Ovary (tissue), 7 donors: ENCODE measurements at regions not wholly inside any gene's neighbourhood (a gene's known extent, or its start where the extent isn't known, plus 50 kb on each side); places are given as distances from the start of the nearest gene placed in this dataset.

ENCODE experiments used
- DNase-seq, 5 donors: peaks; one replicate each; pipeline ENCODE4 v3.0.0-alpha.2; 2019 to 2020
- H3K27ac ChIP-seq, 2 donors: fragments of 200-600 bp; one replicate each; pipeline versions ENCODE4 v1.5.1 to v1.8.0; 2019 to 2022
- H3K27me3 ChIP-seq: fragments of 200-600 bp; one replicate; pipeline ENCODE4 v1.8.0; 2022
- H3K36me3 ChIP-seq: fragments of 200-600 bp; sonication (generic); one replicate; pipeline ENCODE4 v1.5.1; 2019
- H3K4me1 ChIP-seq: one replicate; pipeline ENCODE4 v1.8.1; 2013; ENCODE audit warnings: mild to moderate bottlenecking, moderate library complexity; ENCODE audit not compliant: insufficient read depth
- H3K4me3 ChIP-seq: fragments of 200-600 bp; sonication (generic); one replicate; pipeline ENCODE4 v1.5.1; 2017
- H3K9me3 ChIP-seq, 2 donors: fragments of 200-600 bp in 1 of 2; sonication (generic) in 1 of 2; one replicate each; pipeline versions ENCODE4 v1.5.1 to v1.8.1; 2013 to 2019; ENCODE audit warnings: mild to moderate bottlenecking in 1 of 2, moderate library complexity in 1 of 2
- EP300 ChIP-seq: sonication (generic); formaldehyde crosslinking; IDR thresholded peaks from one replicate; pipeline ENCODE4 v1.6.1; 2017; ENCODE audit warnings: antibody characterized with exemption
- POLR2A ChIP-seq: fragments of 450-650 bp; IDR thresholded peaks from one replicate; pipeline ENCODE4 v1.6.1; 2017; ENCODE audit warnings: antibody characterized with exemption, mild to moderate bottlenecking, moderate library complexity
- WGBS, 3 donors: extraction: QIAGEN DNeasy Blood & Tissue Kit in 1 of 3; methylation state at CpG; one replicate each; pipeline versions ENCODE4 v1.1.5 to v1.1.7; 2013 to 2017; 5-methylcytosine and 5-hydroxymethylcytosine counted together
- intact Hi-C, 4 donors: fragments of 100-400 bp; cut with DNase I; formaldehyde crosslinking; loops; one replicate each; pipeline versions ENCODE4 v1.11.0 to v1.15.1; 2022 to 2023
- TF ChIP-seq, protein P1 (sequence below), 3 donors: fragments of 450-650 bp in 2 of 3; fragments of 200-600 bp in 1 of 3; IDR thresholded peaks; one replicate each; pipeline versions ENCODE4 v1.5.1 to v1.8.0; 2016 to 2022; ENCODE audit warnings: antibody characterized with exemption in 3 of 3, mild to moderate bottlenecking in 1 of 3
- donor health status: DM: no; HTN: no; CAD: no; lungs with moderate emphysema.
- donor health status: DM: no; HTN: no; CAD: no.
- donor health status: Bipolar disorder and iron deficiency.
- donor health status: DM: no; HTN: no; CAD: no.
- donor health status: DM: yes; HTN: yes; CAD: no.

DNA sequence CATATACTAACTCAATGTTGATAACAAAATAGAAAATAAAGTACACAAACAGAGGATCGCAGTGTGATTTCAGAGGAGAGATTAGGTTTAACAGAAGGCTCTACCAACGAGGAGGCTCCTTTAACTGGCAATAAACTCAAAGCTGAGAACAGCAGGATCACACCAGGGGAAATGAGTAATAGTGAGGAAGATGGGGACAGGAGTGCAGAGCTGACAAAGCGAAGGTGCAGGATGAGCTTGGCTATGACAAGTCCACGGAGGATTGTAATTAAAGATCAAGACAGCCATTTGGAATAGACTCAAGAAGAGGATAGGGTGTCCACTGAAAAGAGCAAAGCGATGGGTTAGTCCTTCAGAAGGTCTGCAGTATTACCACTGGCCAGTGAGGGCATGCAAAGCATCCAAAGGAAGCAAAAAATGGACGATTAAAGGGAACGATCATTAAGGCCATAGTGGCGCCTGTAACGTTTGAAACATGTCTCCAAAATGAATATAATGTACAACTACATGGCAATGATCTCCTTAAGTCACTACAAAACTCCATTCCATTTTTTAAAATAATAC, 85.3 kb downstream of the GRIN2B start:
- H3K36me3 ChIP-seq: no peaks in the 10 kb centered on the region
- no peak overlapping the region for H3K27ac ChIP-seq
- H3K27me3 ChIP-seq: no peaks in the 10 kb centered on the region
- H3K4me3 ChIP-seq: no peak overlapping the region
- intact Hi-C loops: no loop called here
- TF ChIP-seq EP300: no peak
- no peak for TF ChIP-seq POLR2A
- TF ChIP-seq, protein P1, sequence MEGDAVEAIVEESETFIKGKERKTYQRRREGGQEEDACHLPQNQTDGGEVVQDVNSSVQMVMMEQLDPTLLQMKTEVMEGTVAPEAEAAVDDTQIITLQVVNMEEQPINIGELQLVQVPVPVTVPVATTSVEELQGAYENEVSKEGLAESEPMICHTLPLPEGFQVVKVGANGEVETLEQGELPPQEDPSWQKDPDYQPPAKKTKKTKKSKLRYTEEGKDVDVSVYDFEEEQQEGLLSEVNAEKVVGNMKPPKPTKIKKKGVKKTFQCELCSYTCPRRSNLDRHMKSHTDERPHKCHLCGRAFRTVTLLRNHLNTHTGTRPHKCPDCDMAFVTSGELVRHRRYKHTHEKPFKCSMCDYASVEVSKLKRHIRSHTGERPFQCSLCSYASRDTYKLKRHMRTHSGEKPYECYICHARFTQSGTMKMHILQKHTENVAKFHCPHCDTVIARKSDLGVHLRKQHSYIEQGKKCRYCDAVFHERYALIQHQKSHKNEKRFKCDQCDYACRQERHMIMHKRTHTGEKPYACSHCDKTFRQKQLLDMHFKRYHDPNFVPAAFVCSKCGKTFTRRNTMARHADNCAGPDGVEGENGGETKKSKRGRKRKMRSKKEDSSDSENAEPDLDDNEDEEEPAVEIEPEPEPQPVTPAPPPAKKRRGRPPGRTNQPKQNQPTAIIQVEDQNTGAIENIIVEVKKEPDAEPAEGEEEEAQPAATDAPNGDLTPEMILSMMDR (IDR thresholded peaks at IDR 0.05): no peak
- 71 to 76% (median 75%) methylated on average over 9 of the region's 9 CpGs for WGBS, 3 donors
- no peak for DNase-seq
- H3K4me1 ChIP-seq: no peaks in the 10 kb centered on the region
- H3K9me3 ChIP-seq: no peaks in the 10 kb centered on the region

DNA sequence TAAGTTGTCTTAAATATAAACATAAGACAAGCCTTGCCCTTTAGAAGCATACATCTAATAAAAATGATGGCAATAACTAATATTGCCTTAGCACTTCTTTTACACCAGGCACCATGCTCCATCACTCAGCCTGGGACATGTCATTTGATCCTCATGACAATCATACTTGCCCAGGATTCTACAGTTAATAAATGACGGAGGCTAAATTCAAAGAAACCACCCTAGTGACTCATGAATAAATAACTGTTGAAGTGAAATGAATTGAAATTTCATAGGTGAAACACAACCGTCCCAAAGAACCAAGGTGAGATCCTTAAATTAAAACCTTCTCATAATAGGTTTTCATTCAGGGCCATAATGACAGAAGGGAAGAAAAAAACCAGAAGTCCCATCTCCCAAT, 89.5 kb downstream of the GRIN2B start:
- WGBS, 3 donors: 93 to 97% (median 94%) methylated on average over 2 of the region's 2 CpGs

DNA sequence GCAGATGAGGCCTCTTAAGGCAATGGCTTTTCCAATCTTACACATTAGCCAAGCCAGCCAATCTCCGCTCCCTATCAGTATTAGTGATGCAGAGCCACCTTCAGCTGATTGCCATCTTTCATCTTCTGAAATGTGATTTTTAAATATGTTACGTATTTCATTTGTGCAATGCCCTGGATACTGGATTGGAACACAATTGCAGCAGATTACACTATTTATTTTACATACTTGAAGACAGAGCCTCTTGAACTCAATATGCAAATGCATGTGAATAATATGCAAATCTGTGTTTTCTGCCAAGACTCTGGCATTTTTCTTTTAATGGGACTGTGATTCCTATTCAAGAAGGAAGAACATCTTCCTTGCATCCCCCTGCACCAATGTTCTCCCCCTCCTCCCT, 90.5 kb downstream of the GRIN2B start:
- no peak overlapping the region for H3K27ac ChIP-seq
- WGBS, 3 donors: 50 to 89% (median 85%) methylated on average over 2 of the region's 2 CpGs
- intact Hi-C loops: no loop called here
- H3K9me3 ChIP-seq: no peaks in the 10 kb centered on the region
- no peaks in the 10 kb centered on the region for H3K36me3 ChIP-seq
- no peaks in the 10 kb centered on the region for H3K27me3 ChIP-seq
- DNase-seq: no peak
- H3K4me1 ChIP-seq: no peaks in the 10 kb centered on the region
- H3K4me3 ChIP-seq: no peak overlapping the region
- TF ChIP-seq POLR2A: no peak
- TF ChIP-seq, protein P1 (IDR thresholded peaks at IDR 0.05): no peak
- no peak for TF ChIP-seq EP300

More for the DNA sequence above, 89.5 kb downstream of the GRIN2B start:
- Histone ChIP-seq H3K4me1 (no peaks in the 10 kb centered on the region), H3K27me3 (no peaks in the 10 kb centered on the region), H3K27ac (no peak overlapping the region), H3K4me3 (no peak overlapping the region), H3K36me3 (no peaks in the 10 kb centered on the region), H3K9me3 (no peaks in the 10 kb centered on the region)
- intact Hi-C loops: no loop called here
- no peak for DNase-seq
- TF ChIP-seq POLR2A (no peak), EP300 (no peak)

DNA sequence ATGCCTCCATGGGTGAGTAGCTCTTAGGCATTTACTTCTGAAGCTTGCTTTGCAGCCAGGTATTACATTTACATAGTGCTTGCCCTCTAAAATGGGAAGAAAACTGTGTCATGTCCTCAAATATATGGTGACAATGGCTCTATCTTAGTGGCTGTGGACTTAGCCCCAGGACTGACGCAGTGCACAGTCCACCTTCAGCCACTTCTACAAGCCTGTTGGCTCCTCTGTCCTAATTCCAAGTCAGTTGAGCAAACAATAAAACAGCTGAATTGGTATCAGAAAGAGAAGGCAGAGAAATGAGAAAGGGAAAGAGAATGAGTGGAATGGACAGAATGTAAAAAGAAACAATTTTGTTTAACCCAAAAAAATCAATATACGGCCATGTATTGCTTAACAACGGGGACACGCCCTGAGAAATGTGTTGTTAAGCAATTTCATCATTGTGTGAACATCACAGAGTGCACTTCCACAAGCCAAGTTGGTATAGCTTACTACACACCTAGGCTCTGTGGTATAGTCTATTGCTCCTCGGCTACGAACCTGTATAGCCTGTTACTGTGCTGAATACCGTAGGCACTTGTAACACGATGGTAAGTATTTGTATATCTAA, 93.5 kb downstream of the GRIN2B start:
- no peak for DNase-seq
- no peaks in the 10 kb centered on the region for H3K9me3 ChIP-seq
- no peaks in the 10 kb centered on the region for H3K4me1 ChIP-seq
- H3K36me3 ChIP-seq: no peaks in the 10 kb centered on the region
- no peak overlapping the region for H3K27ac ChIP-seq
- WGBS, 3 donors: 90 to 93% (median 91%) methylated on average over 8 of the region's 8 CpGs
- TF ChIP-seq, protein P1 (IDR thresholded peaks at IDR 0.05): no peak
- intact Hi-C loops: no loop called here
- no peaks in the 10 kb centered on the region for H3K27me3 ChIP-seq
- no peak overlapping the region for H3K4me3 ChIP-seq

DNA sequence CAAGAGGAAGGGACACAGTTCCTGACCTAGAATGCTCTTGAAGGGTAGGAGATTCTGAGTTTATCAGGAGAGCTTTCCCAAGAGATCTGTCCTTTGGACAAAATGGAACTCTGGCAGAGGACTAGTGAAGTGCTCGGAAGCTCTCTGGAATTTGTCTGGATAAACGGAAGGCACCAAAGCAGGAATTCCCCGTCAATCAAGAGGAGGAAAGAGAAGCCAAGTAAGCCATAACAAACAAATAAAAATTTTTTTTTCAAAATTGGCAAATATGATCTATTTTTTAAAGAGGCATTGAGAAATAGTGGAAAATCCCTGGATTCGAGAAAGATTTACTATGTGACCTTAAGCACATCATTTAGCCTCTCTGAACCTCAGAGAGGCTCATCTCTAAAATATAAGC, 99.2 kb downstream of the GRIN2B start:
- H3K36me3 ChIP-seq: no peaks in the 10 kb centered on the region

More for the DNA sequence above, 99.2 kb downstream of the GRIN2B start:
- TF ChIP-seq, protein P1 (IDR thresholded peaks at IDR 0.05): no peak
- TF ChIP-seq POLR2A: no peak
- TF ChIP-seq EP300: no peak
- Histone ChIP-seq H3K9me3 (no peaks in the 10 kb centered on the region), H3K4me3 (no peak overlapping the region), H3K4me1 (no peaks in the 10 kb centered on the region), H3K27ac (no peak overlapping the region), H3K27me3 (no peaks in the 10 kb centered on the region)
- no peak for DNase-seq
- intact Hi-C loops: no loop called here
- 69 to 79% (median 71%) methylated on average over 4 of the region's 4 CpGs for WGBS, 3 donors
